Mesenchymal stem cell (in vitro differentiated cells and primary cell): ENCODE measurements at regions not wholly inside any gene's neighbourhood (a gene's known extent, or its start where the extent isn't known, plus 50 kb on each side); places are given as distances from the start of the nearest gene placed in this dataset.
A peak's percentile ranks its signal among the peaks of the same experiment; 100 is the strongest.

Source experiments
- DNase-seq: peaks from one replicate; pipeline ENCODE4 v3.0.0-alpha.2; 2013
- H2AFZ ChIP-seq: one replicate; pipeline ENCODE4 v1.6.1; 2013; ENCODE audit warnings: low read depth, mild to moderate bottlenecking, control low read depth, inconsistent platforms, low read length, moderate library complexity
- H2AK5ac ChIP-seq: 2 replicates; pipeline ENCODE4 v1.6.1; 2013; ENCODE audit warnings: low read length, moderate library complexity, mild to moderate bottlenecking, inconsistent platforms; ENCODE audit not compliant: severe bottlenecking
- H2BK120ac ChIP-seq: one replicate; pipeline ENCODE4 v1.6.1; 2013; ENCODE audit warnings: low read depth, mild to moderate bottlenecking, inconsistent platforms, low read length, moderate library complexity
- H2BK12ac ChIP-seq, 2 experiments: one replicate each; pipeline ENCODE4 v1.6.1; 2013; ENCODE audit warnings: inconsistent platforms in 2 of 2, low read length in 2 of 2, mild to moderate bottlenecking in 2 of 2, moderate library complexity in 2 of 2, control low read depth in 1 of 2
- H2BK15ac ChIP-seq: one replicate; pipeline ENCODE4 v1.6.1; 2013; ENCODE audit warnings: mild to moderate bottlenecking, low read depth, inconsistent platforms; ENCODE audit not compliant: poor library complexity, severe bottlenecking
- H2BK5ac ChIP-seq: 2 replicates; pipeline ENCODE4 v1.6.1; 2013; ENCODE audit warnings: low read depth, mild to moderate bottlenecking, low read length, control low read depth, inconsistent platforms; ENCODE audit not compliant: poor library complexity, severe bottlenecking
- H3K14ac ChIP-seq, 2 experiments: one replicate each; pipeline ENCODE4 v1.6.1; 2013; ENCODE audit warnings: inconsistent platforms in 2 of 2, low read length in 2 of 2, control low read depth in 1 of 2, mild to moderate bottlenecking in 1 of 2, moderate library complexity in 1 of 2
- H3K18ac ChIP-seq, 2 experiments: one replicate each; pipeline ENCODE4 v1.6.1; 2013; ENCODE audit warnings: inconsistent platforms in 2 of 2, low read length in 2 of 2, control low read depth in 1 of 2, low read depth in 1 of 2, mild to moderate bottlenecking in 1 of 2
- H3K23ac ChIP-seq, 2 experiments: one replicate each; pipeline ENCODE4 v1.6.1; 2013; ENCODE audit warnings: inconsistent platforms in 2 of 2, low read length in 2 of 2, mild to moderate bottlenecking in 2 of 2, moderate library complexity in 2 of 2, control low read depth in 1 of 2
- H3K27ac ChIP-seq: 2 replicates; pipeline ENCODE4 v1.5.1; 2013; ENCODE audit warnings: mild to moderate bottlenecking, moderate library complexity, low read length, control low read depth, inconsistent platforms; ENCODE audit not compliant: poor library complexity, severe bottlenecking
- H3K27me3 ChIP-seq, 2 experiments: 2 replicates each; pipeline versions ENCODE4 v1.6.1 to v1.7.0; 2013; ENCODE audit warnings: low read length in 2 of 2, mild to moderate bottlenecking in 2 of 2, moderate library complexity in 2 of 2, control low read depth in 1 of 2, inconsistent platforms in 1 of 2; ENCODE audit not compliant: control insufficient read depth in 1 of 2, insufficient read depth in 1 of 2
- H3K36me3 ChIP-seq, 2 experiments: 2 replicates each; pipeline versions ENCODE4 v1.6.1 to v1.7.0; 2013; ENCODE audit warnings: low read length in 2 of 2, control low read depth in 1 of 2, inconsistent platforms in 1 of 2, low read depth in 1 of 2, mild to moderate bottlenecking in 1 of 2; ENCODE audit not compliant: insufficient read depth in 2 of 2, control insufficient read depth in 1 of 2
- H3K4ac ChIP-seq, 2 experiments: one replicate each; pipeline ENCODE4 v1.6.1; 2013; ENCODE audit warnings: inconsistent platforms in 2 of 2, low read length in 2 of 2, mild to moderate bottlenecking in 2 of 2, moderate library complexity in 2 of 2, control low read depth in 1 of 2, low read depth in 1 of 2
- H3K4me1 ChIP-seq: 2 replicates; pipeline ENCODE4 v1.6.1; 2013; ENCODE audit warnings: low read depth, low read length, control low read depth; ENCODE audit not compliant: control insufficient read depth, insufficient read depth
- H3K4me2 ChIP-seq: 2 replicates; pipeline ENCODE4 v1.6.1; 2013; ENCODE audit warnings: low read length, mild to moderate bottlenecking, inconsistent platforms; ENCODE audit not compliant: poor library complexity, severe bottlenecking
- H3K4me3 ChIP-seq, 2 experiments: 2 replicates each; pipeline versions ENCODE4 v1.5.1 to v1.7.0; 2013; ENCODE audit warnings: low read length in 2 of 2, mild to moderate bottlenecking in 2 of 2, control low read depth in 1 of 2, low read depth in 1 of 2; ENCODE audit not compliant: insufficient read depth in 1 of 2
- H3K79me1 ChIP-seq: replicated peaks from 2 replicates; pipeline ENCODE4 v1.6.1; 2013; ENCODE audit warnings: mild to moderate bottlenecking, control low read depth, low read length, inconsistent platforms; ENCODE audit not compliant: poor library complexity, severe bottlenecking
- H3K9ac ChIP-seq: 2 replicates; pipeline ENCODE4 v1.7.0; 2013; ENCODE audit warnings: mild to moderate bottlenecking, low read length, moderate library complexity
- H3K9me3 ChIP-seq: 2 replicates; pipeline ENCODE4 v1.7.0; 2013; ENCODE audit warnings: mild to moderate bottlenecking, low read length; ENCODE audit not compliant: control insufficient read depth
- H4K8ac ChIP-seq: one replicate; pipeline ENCODE4 v1.6.1; 2013; ENCODE audit warnings: inconsistent platforms, mild to moderate bottlenecking, low read length, moderate library complexity
- H4K91ac ChIP-seq: one replicate; pipeline ENCODE4 v1.6.1; 2013; ENCODE audit warnings: mild to moderate bottlenecking, low read length, inconsistent platforms
- WGBS: methylation state at CpG from one replicate; pipeline ENCODE4 v1.1.7; 2013; ENCODE audit warnings: mixed read lengths; 5-methylcytosine and 5-hydroxymethylcytosine counted together

DNA sequence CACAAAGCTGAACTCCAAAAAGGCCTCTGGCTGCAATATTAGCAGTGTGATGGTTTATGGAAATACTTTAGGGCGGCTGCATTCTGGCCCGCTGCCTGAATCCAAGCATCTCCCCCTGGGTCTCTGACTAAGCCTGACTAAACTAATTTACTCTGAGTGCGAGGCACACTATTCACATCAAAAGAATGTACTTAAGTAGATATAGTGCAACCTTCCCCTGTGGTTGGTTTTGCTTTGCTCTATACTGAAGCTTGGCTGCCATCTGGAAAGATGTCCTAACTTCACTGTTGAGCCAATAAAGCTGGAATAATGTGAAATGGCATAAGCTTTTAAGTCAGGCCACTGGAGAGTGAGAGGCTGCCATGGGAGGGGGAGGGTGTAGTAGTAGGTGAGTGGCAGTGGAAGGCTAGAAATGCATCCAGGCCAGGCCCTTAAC, 321.6 kb downstream of the AASDHPPT start:
- WGBS: no CpG with 5 or more reads among the region's 3 CpGs
- Histone ChIP-seq H3K79me1 (no peaks in the 10 kb centered on the region), H3K18ac (peak overlapping the region; percentile 64 to 78), H3K14ac (no peak overlapping the region), H3K27ac (peak overlapping the region; percentile 99), H3K23ac (no peak overlapping the region), H2BK120ac (no peak overlapping the region), H3K4me3 (no peak overlapping the region), H3K4me1 (peaks cover 5% of the 10 kb centered on the region), H3K9me3 (no peaks in the 10 kb centered on the region), H2BK5ac (peak overlapping the region; percentile 73), H3K4ac (no peak overlapping the region), H3K27me3 (no peaks in the 10 kb centered on the region), H2BK12ac (peak overlapping the region in 1 of 2 experiments; percentile 83), H2AK5ac (peak overlapping the region; percentile 96), H4K8ac (no peak overlapping the region), H2BK15ac (no peak overlapping the region), H4K91ac (peak overlapping the region; percentile 19), H3K36me3 (no peaks in the 10 kb centered on the region), H3K4me2 (no peak overlapping the region), H3K9ac (peak overlapping the region; percentile 85), H2AFZ (no peak overlapping the region)
- DNase-seq: peak; percentile 98

DNA sequence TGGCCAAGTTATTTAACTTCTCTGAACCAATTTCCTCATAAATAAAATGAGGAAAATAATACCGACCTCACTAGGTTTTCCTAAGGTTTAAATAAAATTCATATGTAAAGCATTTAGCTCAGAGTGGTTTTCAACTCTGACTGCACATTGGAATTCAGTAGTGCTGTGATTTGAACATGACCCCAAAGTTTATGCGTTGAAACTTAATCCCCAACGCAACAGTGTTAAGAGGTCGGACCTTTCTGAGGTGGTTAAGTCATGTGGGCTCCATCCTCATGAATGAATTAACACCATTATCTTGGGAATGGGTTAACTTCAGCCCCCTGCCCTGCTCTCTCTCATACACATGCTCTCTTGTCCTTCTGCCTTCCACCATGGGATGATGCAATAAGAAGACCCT, 322.2 kb downstream of the AASDHPPT start:
- peak overlapping the region; percentile 70 for H3K9ac ChIP-seq
- H2BK15ac ChIP-seq: no peak overlapping the region
- 88% methylated on average over 3 of the region's 4 CpGs for WGBS
- no peak overlapping the region for H2AFZ ChIP-seq
- peak overlapping the region in 1 of 2 experiments; percentile 52 for H3K18ac ChIP-seq
- peak overlapping the region; percentile 84 for H2AK5ac ChIP-seq
- peak overlapping the region; percentile 56 for H4K8ac ChIP-seq
- no peak overlapping the region for H4K91ac ChIP-seq
- no peaks in the 10 kb centered on the region for H3K9me3 ChIP-seq
- no peak overlapping the region for H3K4me3 ChIP-seq
- no peak overlapping the region for H3K23ac ChIP-seq
- peaks cover 5% of the 10 kb centered on the region for H3K4me1 ChIP-seq
- H3K27me3 ChIP-seq: no peaks in the 10 kb centered on the region
- H2BK12ac ChIP-seq: peak overlapping the region; percentile 69 to 70
- no peaks in the 10 kb centered on the region for H3K79me1 ChIP-seq
- peak overlapping the region; percentile 66 for H2BK120ac ChIP-seq
- DNase-seq: no peak
- H3K4me2 ChIP-seq: no peak overlapping the region
- H2BK5ac ChIP-seq: no peak overlapping the region
- H3K14ac ChIP-seq: no peak overlapping the region
- no peaks in the 10 kb centered on the region for H3K36me3 ChIP-seq
- H3K27ac ChIP-seq: peak overlapping the region; percentile 99
- H3K4ac ChIP-seq: peak overlapping the region in 1 of 2 experiments; percentile 6

DNA sequence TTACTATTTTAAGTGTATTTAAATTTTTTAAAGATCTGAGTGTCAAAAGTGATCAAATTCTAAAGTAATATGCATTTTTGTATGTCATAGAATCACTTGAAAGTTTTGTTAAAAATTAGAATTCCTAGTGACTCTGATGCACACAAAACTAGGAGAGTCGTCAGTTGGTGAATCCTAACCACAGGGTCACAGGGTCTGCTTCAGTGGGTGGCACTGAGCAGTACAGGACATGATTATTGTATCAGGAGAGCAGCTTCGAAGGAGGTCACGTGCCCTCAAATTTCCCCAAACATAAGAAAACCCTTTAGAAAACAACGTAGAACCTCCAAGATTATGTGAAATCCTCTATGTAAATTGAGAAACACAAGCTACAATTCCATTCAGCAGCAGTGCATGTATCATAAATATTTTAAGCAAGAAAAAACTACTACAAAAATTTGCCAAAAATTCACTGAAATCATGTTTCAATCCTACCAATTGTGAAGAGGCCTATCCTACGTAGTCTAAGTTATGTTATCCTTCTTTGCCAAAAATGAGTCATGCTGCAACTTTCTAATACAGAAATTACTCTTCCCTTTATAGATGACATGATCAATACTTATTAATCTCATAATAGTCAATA, 323.6 kb downstream of the AASDHPPT start:
- no peak for DNase-seq
- H3K4me3 ChIP-seq: no peak overlapping the region
- H2BK120ac ChIP-seq: no peak overlapping the region
- H3K27me3 ChIP-seq: no peaks in the 10 kb centered on the region
- no peaks in the 10 kb centered on the region for H3K36me3 ChIP-seq
- no peaks in the 10 kb centered on the region for H3K9me3 ChIP-seq
- no peak overlapping the region for H3K23ac ChIP-seq
- H2BK12ac ChIP-seq: no peak overlapping the region
- no peak overlapping the region for H4K8ac ChIP-seq
- 79% methylated on average over 5 of the region's 5 CpGs for WGBS
- H3K9ac ChIP-seq: peak overlapping the region; percentile 40
- H2AFZ ChIP-seq: no peak overlapping the region
- no peaks in the 10 kb centered on the region for H3K79me1 ChIP-seq
- no peak overlapping the region for H3K27ac ChIP-seq
- H3K18ac ChIP-seq: no peak overlapping the region
- H4K91ac ChIP-seq: no peak overlapping the region
- no peak overlapping the region for H3K4me2 ChIP-seq
- H2BK5ac ChIP-seq: no peak overlapping the region
- no peak overlapping the region for H3K14ac ChIP-seq
- no peak overlapping the region for H2BK15ac ChIP-seq
- H3K4ac ChIP-seq: no peak overlapping the region
- peaks cover 5% of the 10 kb centered on the region for H3K4me1 ChIP-seq
- peak overlapping the region; percentile 27 for H2AK5ac ChIP-seq

DNA sequence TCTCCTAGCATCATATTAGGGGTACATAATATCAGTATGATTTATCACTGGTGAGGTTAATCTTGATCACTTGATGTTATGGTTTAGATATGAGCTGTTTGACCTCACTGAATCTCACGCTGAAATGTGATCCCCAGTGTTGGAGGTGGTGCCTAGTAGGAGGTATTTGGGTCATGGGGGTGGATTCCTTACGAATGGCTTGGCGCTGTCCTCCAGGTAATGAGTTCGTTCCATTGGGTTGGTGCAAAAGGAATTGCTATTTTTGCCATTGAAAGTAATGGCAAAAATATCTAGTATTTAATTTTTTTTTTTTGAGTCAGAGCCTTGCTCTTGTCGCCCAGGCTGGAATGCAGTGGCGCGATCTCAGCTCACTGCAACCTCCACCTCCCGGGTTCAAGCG, 326.3 kb downstream of the AASDHPPT start:
- H2AFZ ChIP-seq: no peak overlapping the region
- no peaks in the 10 kb centered on the region for H3K36me3 ChIP-seq
- H3K4me1 ChIP-seq: peaks cover 4% of the 10 kb centered on the region

More for the DNA sequence above, 326.3 kb downstream of the AASDHPPT start:
- no peak overlapping the region for H3K23ac ChIP-seq
- H3K4me3 ChIP-seq: no peak overlapping the region
- no peak overlapping the region for H2BK12ac ChIP-seq
- DNase-seq: no peak
- no peaks in the 10 kb centered on the region for H3K79me1 ChIP-seq
- no peak overlapping the region for H3K4ac ChIP-seq
- no peak overlapping the region for H3K9ac ChIP-seq
- H2AK5ac ChIP-seq: no peak overlapping the region
- no peak overlapping the region for H3K18ac ChIP-seq
- no peaks in the 10 kb centered on the region for H3K9me3 ChIP-seq
- no peak overlapping the region for H2BK15ac ChIP-seq
- H3K27me3 ChIP-seq: no peaks in the 10 kb centered on the region
- H3K4me2 ChIP-seq: no peak overlapping the region
- no peak overlapping the region for H4K8ac ChIP-seq
- H2BK120ac ChIP-seq: no peak overlapping the region
- 98% methylated on average over 7 of the region's 9 CpGs for WGBS
- no peak overlapping the region for H3K14ac ChIP-seq
- H2BK5ac ChIP-seq: no peak overlapping the region
- H4K91ac ChIP-seq: no peak overlapping the region
- H3K27ac ChIP-seq: no peak overlapping the region
